ENCODE measurements at regions not wholly inside any gene's neighbourhood (a gene's known extent, or its start where the extent isn't known, plus 50 kb on each side); places are given as distances from the start of the nearest gene placed in this dataset.

DNA sequence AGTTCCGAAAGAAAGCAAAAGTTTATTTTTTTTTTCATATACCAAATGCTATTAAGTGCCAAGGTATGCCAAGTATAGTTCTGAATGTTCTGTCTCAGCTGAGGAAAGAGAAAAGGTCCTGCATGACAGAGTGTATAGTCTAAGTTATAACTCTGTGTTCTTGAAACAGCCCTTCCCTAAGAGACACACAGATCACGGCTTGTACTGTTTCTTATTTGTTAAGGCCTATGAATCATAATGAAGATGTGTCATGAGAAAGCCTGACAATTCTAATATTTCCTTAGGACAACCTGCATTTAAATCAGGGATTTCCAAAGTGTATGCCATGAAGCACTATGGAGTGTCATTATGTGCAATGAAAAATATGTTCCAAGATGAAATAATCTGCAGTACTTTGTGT lies 538.7 kb upstream of the CDH4 start:
- no peaks in the 10 kb centered on the region for H3K36me3 ChIP-seq (ENCODE audit: control insufficient read depth, insufficient read depth, low read length)
- no peaks in the 10 kb centered on the region for H3K4me1 ChIP-seq (ENCODE audit: control insufficient read depth, insufficient read depth, low read length)
- no peak for DNase-seq (ENCODE audit: low read depth, low spot score)
- H3K27me3 ChIP-seq (ENCODE audit: control insufficient read depth, insufficient read depth, low read length): no peaks in the 10 kb centered on the region
- no CpG with 5 or more reads among the region's 2 CpGs for WGBS (ENCODE audit: insufficient coverage, insufficient read length)
- H3K9me3 ChIP-seq (ENCODE audit: control insufficient read depth, insufficient read depth, low read length): no peaks in the 10 kb centered on the region
- H3K4me3 ChIP-seq (ENCODE audit: low read length): no peak overlapping the region
- H3K27ac ChIP-seq (ENCODE audit: low read length): no peak overlapping the region

- Histone ChIP-seq H3K4me1 (ENCODE audit: control insufficient read depth, insufficient read depth, low read length) (no peaks in the 10 kb centered on the region), H3K9me3 (ENCODE audit: control insufficient read depth, insufficient read depth, low read length) (no peaks in the 10 kb centered on the region), H3K36me3 (ENCODE audit: control insufficient read depth, insufficient read depth, low read length) (no peaks in the 10 kb centered on the region), H3K27ac (ENCODE audit: low read length) (no peak overlapping the region), H3K4me3 (ENCODE audit: low read length) (no peak overlapping the region), H3K27me3 (ENCODE audit: control insufficient read depth, insufficient read depth, low read length) (no peaks in the 10 kb centered on the region)
- WGBS (ENCODE audit: insufficient coverage, insufficient read length): no CpG with 5 or more reads among the region's 9 CpGs
- DNase-seq (ENCODE audit: low read depth, low spot score): no peak
These were observed 536.9 kb upstream of the CDH4 start for GRCh38 chr20:60715172-60715571.

GRCh38 chr20:60718743-60719480 lies 533.1 kb upstream of the CDH4 start:
- DNase-seq (ENCODE audit: low read depth, low spot score): peak; percentile 39

DNA sequence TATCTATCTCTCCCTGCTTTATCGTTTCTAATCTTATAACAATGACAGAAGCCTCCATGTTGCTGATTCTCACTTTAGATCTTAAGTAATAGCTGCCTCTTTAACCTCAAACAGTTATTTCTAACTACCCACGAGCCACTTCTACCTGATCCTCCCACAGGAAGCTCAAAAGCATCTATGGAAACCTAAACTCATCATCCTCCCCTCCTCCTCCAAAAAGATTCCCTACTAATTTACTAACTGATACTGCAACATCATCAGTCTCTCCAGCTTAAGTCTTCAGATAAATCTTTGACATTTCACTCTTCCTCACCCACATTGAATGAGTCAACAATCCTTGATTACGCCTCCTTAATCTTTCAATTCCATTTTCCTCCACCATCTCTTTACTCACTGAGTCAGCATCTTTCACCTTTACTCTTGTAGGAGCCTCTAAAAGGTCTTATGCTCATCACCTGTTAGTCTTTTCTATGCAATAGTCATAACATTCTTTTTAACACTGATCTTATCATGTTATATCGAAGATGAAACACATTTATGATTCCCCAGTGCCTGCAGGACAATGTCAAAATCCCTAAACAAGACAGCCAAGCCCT lies 526.7 kb upstream of the CDH4 start:
- Histone ChIP-seq H3K9me3 (ENCODE audit: control insufficient read depth, insufficient read depth, low read length) (no peaks in the 10 kb centered on the region), H3K27me3 (ENCODE audit: control insufficient read depth, insufficient read depth, low read length) (no peaks in the 10 kb centered on the region), H3K4me3 (ENCODE audit: low read length) (no peak overlapping the region), H3K27ac (ENCODE audit: low read length) (no peak overlapping the region), H3K4me1 (ENCODE audit: control insufficient read depth, insufficient read depth, low read length) (peaks cover 1% of the 10 kb centered on the region; the same call in 1 of the 2 replicates), H3K36me3 (ENCODE audit: control insufficient read depth, insufficient read depth, low read length) (no peaks in the 10 kb centered on the region)
- no peak for DNase-seq (ENCODE audit: low read depth, low spot score)
- WGBS (ENCODE audit: insufficient coverage, insufficient read length): 100% methylated on average over 1 of the region's 4 CpGs

More at GRCh38 chr20:60718743-60719480, 533.1 kb upstream of the CDH4 start:
- no CpG with 5 or more reads among the region's 11 CpGs for WGBS (ENCODE audit: insufficient coverage, insufficient read length)
- Histone ChIP-seq H3K4me1 (ENCODE audit: control insufficient read depth, insufficient read depth, low read length) (no peaks in the 10 kb centered on the region), H3K27ac (ENCODE audit: low read length) (no peak overlapping the region), H3K27me3 (ENCODE audit: control insufficient read depth, insufficient read depth, low read length) (no peaks in the 10 kb centered on the region), H3K4me3 (ENCODE audit: low read length) (no peak overlapping the region), H3K36me3 (ENCODE audit: control insufficient read depth, insufficient read depth, low read length) (no peaks in the 10 kb centered on the region), H3K9me3 (ENCODE audit: control insufficient read depth, insufficient read depth, low read length) (no peaks in the 10 kb centered on the region)

GRCh38 chr20:60727425-60727824 lies 524.6 kb upstream of the CDH4 start:
- Histone ChIP-seq H3K27me3 (ENCODE audit: control insufficient read depth, insufficient read depth, low read length) (no peaks in the 10 kb centered on the region), H3K4me3 (ENCODE audit: low read length) (no peak overlapping the region), H3K4me1 (ENCODE audit: control insufficient read depth, insufficient read depth, low read length) (peaks cover 1% of the 10 kb centered on the region; the same call in 1 of the 2 replicates), H3K9me3 (ENCODE audit: control insufficient read depth, insufficient read depth, low read length) (no peaks in the 10 kb centered on the region), H3K36me3 (ENCODE audit: control insufficient read depth, insufficient read depth, low read length) (no peaks in the 10 kb centered on the region), H3K27ac (ENCODE audit: low read length) (no peak overlapping the region)
- DNase-seq (ENCODE audit: low read depth, low spot score): no peak
- WGBS (ENCODE audit: insufficient coverage, insufficient read length): no CpG with 5 or more reads among the region's 1 CpG

DNA sequence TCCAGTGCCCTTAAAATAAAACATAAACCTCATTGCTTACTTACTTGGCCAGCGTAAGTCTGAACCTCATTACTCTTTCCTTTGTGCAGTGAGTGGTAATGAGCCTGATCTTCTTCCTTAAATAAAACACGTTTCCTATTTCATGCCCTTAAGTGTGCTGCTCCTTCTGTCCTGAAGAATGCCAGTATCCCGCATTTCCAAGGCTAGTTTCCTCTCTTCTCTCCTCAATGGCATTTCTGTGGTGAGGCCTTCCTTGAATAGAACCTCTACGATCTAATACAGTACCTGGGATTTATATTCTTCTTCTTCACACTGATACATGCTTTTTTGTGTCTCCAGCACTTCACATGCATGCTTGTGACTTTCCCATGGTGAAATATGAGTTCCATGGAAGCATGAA lies 523.4 kb upstream of the CDH4 start:
- no peak overlapping the region for H3K4me3 ChIP-seq (ENCODE audit: low read length)
- H3K4me1 ChIP-seq (ENCODE audit: control insufficient read depth, insufficient read depth, low read length): peaks cover 2% of the 10 kb centered on the region; the same call in 1 of the 2 replicates
- H3K36me3 ChIP-seq (ENCODE audit: control insufficient read depth, insufficient read depth, low read length): no peaks in the 10 kb centered on the region
- peak overlapping the region; percentile 16 for H3K27ac ChIP-seq (ENCODE audit: low read length)
- no peak for DNase-seq (ENCODE audit: low read depth, low spot score)
- H3K27me3 ChIP-seq (ENCODE audit: control insufficient read depth, insufficient read depth, low read length): no peaks in the 10 kb centered on the region
- no peaks in the 10 kb centered on the region for H3K9me3 ChIP-seq (ENCODE audit: control insufficient read depth, insufficient read depth, low read length)
- no CpG with 5 or more reads among the region's 4 CpGs for WGBS (ENCODE audit: insufficient coverage, insufficient read length)

- Histone ChIP-seq H3K4me1 (ENCODE audit: control insufficient read depth, insufficient read depth, low read length) (peaks cover 3% of the 10 kb centered on the region; the same call in 1 of the 2 replicates), H3K27me3 (ENCODE audit: control insufficient read depth, insufficient read depth, low read length) (no peaks in the 10 kb centered on the region), H3K36me3 (ENCODE audit: control insufficient read depth, insufficient read depth, low read length) (no peaks in the 10 kb centered on the region), H3K9me3 (ENCODE audit: control insufficient read depth, insufficient read depth, low read length) (no peaks in the 10 kb centered on the region), H3K27ac (ENCODE audit: low read length) (no peak overlapping the region), H3K4me3 (ENCODE audit: low read length) (no peak overlapping the region)
- DNase-seq (ENCODE audit: low read depth, low spot score): no peak
- no CpG with 5 or more reads among the region's 7 CpGs for WGBS (ENCODE audit: insufficient coverage, insufficient read length)
These were observed 522.7 kb upstream of the CDH4 start for GRCh38 chr20:60729135-60729900.

DNA sequence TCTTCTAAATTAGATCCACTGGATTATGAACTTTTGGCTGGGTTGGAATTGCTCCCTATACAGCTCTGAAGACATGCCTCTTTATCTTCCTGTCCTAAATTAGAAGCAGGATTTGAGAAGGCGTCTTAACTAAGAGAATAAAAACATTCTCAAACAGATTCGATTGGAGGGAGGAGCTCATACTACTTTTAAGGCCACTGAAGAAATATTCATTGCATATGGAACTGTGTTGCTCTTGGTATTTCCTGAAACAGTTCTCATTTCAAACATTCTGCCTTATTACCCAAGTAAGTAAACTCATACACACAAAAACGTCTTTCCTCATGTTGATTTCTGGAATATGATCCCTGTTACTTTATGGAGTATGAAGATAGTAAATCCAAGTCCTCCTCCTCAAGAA lies 519.7 kb upstream of the CDH4 start:
- no peak overlapping the region for H3K27ac ChIP-seq (ENCODE audit: low read length)
- no peaks in the 10 kb centered on the region for H3K27me3 ChIP-seq (ENCODE audit: control insufficient read depth, insufficient read depth, low read length)
- no peak overlapping the region for H3K4me3 ChIP-seq (ENCODE audit: low read length)
- H3K4me1 ChIP-seq (ENCODE audit: control insufficient read depth, insufficient read depth, low read length): peaks cover 3% of the 10 kb centered on the region; the same call in 1 of the 2 replicates
- H3K9me3 ChIP-seq (ENCODE audit: control insufficient read depth, insufficient read depth, low read length): no peaks in the 10 kb centered on the region
- no CpG with 5 or more reads among the region's 3 CpGs for WGBS (ENCODE audit: insufficient coverage, insufficient read length)
- no peaks in the 10 kb centered on the region for H3K36me3 ChIP-seq (ENCODE audit: control insufficient read depth, insufficient read depth, low read length)
- no peak for DNase-seq (ENCODE audit: low read depth, low spot score)

DNA sequence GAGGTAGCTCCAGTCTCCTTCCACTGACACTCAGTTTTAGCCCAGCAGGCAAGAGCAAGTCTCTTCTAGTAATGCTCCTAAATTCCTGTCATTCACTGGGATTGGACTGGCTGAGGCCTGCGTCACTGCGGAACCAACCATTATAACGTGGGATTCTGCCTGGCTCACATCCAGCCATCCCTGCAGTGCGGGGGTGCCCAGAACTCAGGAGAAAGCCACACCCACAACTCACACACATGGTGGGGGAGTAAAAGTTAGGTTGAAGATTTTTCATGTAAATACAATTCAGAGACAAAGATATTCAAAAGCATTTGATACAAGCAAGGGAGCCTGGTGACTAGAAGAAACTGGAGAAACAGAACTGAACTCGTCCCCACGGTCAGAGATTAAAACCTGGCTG lies 504.0 kb upstream of the CDH4 start:
- H3K36me3 ChIP-seq (ENCODE audit: control insufficient read depth, insufficient read depth, low read length): no peaks in the 10 kb centered on the region; the same call in 1 of the 2 replicates
- no peaks in the 10 kb centered on the region for H3K27me3 ChIP-seq (ENCODE audit: control insufficient read depth, insufficient read depth, low read length)
- no peak for DNase-seq (ENCODE audit: low read depth, low spot score)
- no CpG with 5 or more reads among the region's 6 CpGs for whole genome bisulfite sequencing (ENCODE audit: insufficient coverage, insufficient read length)
- H3K9me3 ChIP-seq (ENCODE audit: control insufficient read depth, insufficient read depth, low read length): no peaks in the 10 kb centered on the region
- H3K4me1 ChIP-seq (ENCODE audit: control insufficient read depth, insufficient read depth, low read length): peaks cover 2% of the 10 kb centered on the region; the same call in 1 of the 2 replicates
- H3K4me3 ChIP-seq (ENCODE audit: low read length): no peak overlapping the region
- no peak overlapping the region for H3K27ac ChIP-seq (ENCODE audit: low read length)

- DNase-seq (ENCODE audit: low read depth, low spot score): no peak
- Histone ChIP-seq H3K36me3 (ENCODE audit: control insufficient read depth, insufficient read depth, low read length) (no peaks in the 10 kb centered on the region; the same call in 1 of the 2 replicates), H3K9me3 (ENCODE audit: control insufficient read depth, insufficient read depth, low read length) (no peaks in the 10 kb centered on the region), H3K4me1 (ENCODE audit: control insufficient read depth, insufficient read depth, low read length) (peaks cover 2% of the 10 kb centered on the region; the same call in 1 of the 2 replicates), H3K27me3 (ENCODE audit: control insufficient read depth, insufficient read depth, low read length) (no peaks in the 10 kb centered on the region), H3K4me3 (ENCODE audit: low read length) (no peak overlapping the region), H3K27ac (ENCODE audit: low read length) (no peak overlapping the region)
- WGBS (ENCODE audit: insufficient coverage, insufficient read length): no CpG with 5 or more reads among the region's 11 CpGs
These were observed 502.1 kb upstream of the CDH4 start for GRCh38 chr20:60749804-60750602.
